ENCODE measurements at regions not wholly inside any gene's neighbourhood (a gene's known extent, or its start where the extent isn't known, plus 50 kb on each side); places are given as distances from the start of the nearest gene placed in this dataset.

GRCh38 chr10:7014721-7015120 lies 396.1 kb downstream of the SFMBT2 start:
- WGBS (ENCODE audit: low lambda C conversion rate) = 6% methylated on average over 4 of the region's 4 CpGs
- Histone ChIP-seq H3K9me3 (ENCODE audit: low read length) (no peaks in the 10 kb centered on the region), H3K27ac (ENCODE audit: extremely low read length, insufficient read depth, low read length) (no peak overlapping the region), H3K4me2 (ENCODE audit: low read depth, low read length) (no peak overlapping the region), H3K9ac (ENCODE audit: insufficient read depth, low read depth, low read length) (no peak overlapping the region), H3K27me3 (ENCODE audit: control insufficient read depth in 1 of 2, insufficient read depth in 2 of 2, low read length in 2 of 2) (no peaks in the 10 kb centered on the region), H3K4me1 (ENCODE audit: insufficient read depth, low read length) (no peaks in the 10 kb centered on the region), H4K20me1 (ENCODE audit: insufficient read depth, low read length) (no peaks in the 10 kb centered on the region), H3K79me2 (ENCODE audit: insufficient read depth, low read length) (no peaks in the 10 kb centered on the region), H3K36me3 (replicated peaks in 1 of 2; ENCODE audit: control insufficient read depth in 1 of 2, insufficient read depth in 2 of 2, low read length in 2 of 2) (no peaks in the 10 kb centered on the region), H3K4me3 (replicated peaks in 1 of 3; ENCODE audit: insufficient read depth in 1 of 3, low read depth in 2 of 3, low read length in 3 of 3) (no peak overlapping the region), H2AFZ (ENCODE audit: low read length) (no peak overlapping the region)
- ATAC-seq = no peak
- no TSS peak for BruUV-seq (replicated peaks)
- no peak for FAIRE-seq
- ChIA-PET POLR2A (no interaction called here), CTCF (ENCODE audit: low intra/inter-chr PET ratio, low total read pairs) (no interaction called here)
- DNase-seq (ENCODE audit: low spot score) = no peak
- TF ChIP-seq KDM1A (CRISPR knock-in tag; IDR thresholded peaks at IDR 0.05) = no peak
- TF ChIP-seq, protein P1, sequence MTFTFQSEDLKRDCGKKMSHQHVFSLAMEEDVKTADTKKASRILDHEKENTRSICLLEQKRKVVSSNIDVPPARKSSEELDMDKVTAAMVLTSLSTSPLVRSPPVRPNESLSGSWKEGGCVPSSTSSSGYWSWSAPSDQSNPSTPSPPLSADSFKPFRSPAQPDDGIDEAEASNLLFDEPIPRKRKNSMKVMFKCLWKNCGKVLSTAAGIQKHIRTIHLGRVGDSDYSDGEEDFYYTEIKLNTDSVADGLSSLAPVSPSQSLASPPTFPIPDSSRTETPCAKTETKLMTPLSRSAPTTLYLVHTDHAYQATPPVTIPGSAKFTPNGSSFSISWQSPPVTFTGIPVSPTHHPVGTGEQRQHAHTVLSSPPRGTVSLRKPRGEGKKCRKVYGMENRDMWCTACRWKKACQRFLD (CRISPR knock-in tag; IDR thresholded peaks at IDR 0.05; ENCODE audit: borderline replicate concordance) = no peak
- TF ChIP-seq FOXA3 (CRISPR knock-in tag; IDR thresholded peaks at IDR 0.05) = no peak
- TF ChIP-seq, protein P2, sequence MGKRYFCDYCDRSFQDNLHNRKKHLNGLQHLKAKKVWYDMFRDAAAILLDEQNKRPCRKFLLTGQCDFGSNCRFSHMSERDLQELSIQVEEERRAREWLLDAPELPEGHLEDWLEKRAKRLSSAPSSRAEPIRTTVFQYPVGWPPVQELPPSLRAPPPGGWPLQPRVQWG (CRISPR knock-in tag; IDR thresholded peaks at IDR 0.05; ENCODE audit: borderline replicate concordance, low read depth) = no peak
- TF ChIP-seq ZNF383 (CRISPR knock-in tag; IDR thresholded peaks at IDR 0.05; ENCODE audit: borderline replicate concordance) = no peak
- TF ChIP-seq DR1 (CRISPR knock-in tag; IDR thresholded peaks at IDR 0.05) = no peak
- no peak for TF ChIP-seq MBNL3 (CRISPR knock-in tag; conservative IDR thresholded peaks at IDR 0.05)
- in situ Hi-C loops (cut with HindIII; ENCODE audit: extremely low pct_ligation_motif_present, low pct_unique_long_range_greater_than_20kb) = no loop called here
- intact Hi-C loops (cut with micrococcal nuclease; ENCODE audit: unreplicated experiment) = no loop called here

GRCh38 chr10:7011994-7012393 lies 398.8 kb downstream of the SFMBT2 start:
- FAIRE-seq = no peak
- BruUV-seq (replicated peaks) = no TSS peak
- TF ChIP-seq, protein P3, sequence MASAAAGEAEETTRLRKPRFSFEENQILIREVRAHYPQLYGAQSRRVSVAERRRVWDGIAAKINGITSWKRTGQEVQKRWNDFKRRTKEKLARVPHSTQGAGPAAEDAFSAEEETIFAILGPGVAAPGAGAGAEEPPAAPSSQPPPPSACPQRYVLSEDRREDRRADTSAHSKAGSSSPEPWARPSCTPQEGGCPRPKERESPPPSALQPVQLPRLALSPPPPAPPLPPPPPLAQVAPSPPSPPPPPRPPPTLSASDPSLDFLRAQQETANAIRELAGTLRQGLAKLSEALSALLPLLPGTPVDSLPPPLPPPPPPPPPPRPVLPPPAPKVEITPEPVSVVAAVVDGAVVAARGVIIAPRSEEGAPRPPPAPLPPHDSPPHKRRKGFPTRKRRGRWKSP (CRISPR knock-in tag; IDR thresholded peaks at IDR 0.05) = no peak
- TF ChIP-seq ZBTB2 (CRISPR knock-in tag; IDR thresholded peaks at IDR 0.05; ENCODE audit: low read depth) (no peak), ATF2 (CRISPR knock-in tag; IDR thresholded peaks at IDR 0.05) (no peak), ZSCAN21 (CRISPR knock-in tag; IDR thresholded peaks at IDR 0.05; ENCODE audit: borderline replicate concordance) (no peak), MEF2D (CRISPR knock-in tag; IDR thresholded peaks at IDR 0.05) (no peak), ZNF432 (CRISPR knock-in tag; IDR thresholded peaks at IDR 0.05; ENCODE audit: borderline replicate concordance) (no peak)

More at GRCh38 chr10:7011994-7012393, 398.8 kb downstream of the SFMBT2 start:
- ATAC-seq (no peak), DNase-seq (ENCODE audit: low spot score) (no peak)
- Histone ChIP-seq H3K9ac (ENCODE audit: insufficient read depth, low read depth, low read length) (no peak overlapping the region), H3K79me2 (ENCODE audit: insufficient read depth, low read length) (no peaks in the 10 kb centered on the region), H3K4me3 (replicated peaks in 1 of 3; ENCODE audit: insufficient read depth in 1 of 3, low read depth in 2 of 3, low read length in 3 of 3) (no peak overlapping the region), H3K4me1 (ENCODE audit: insufficient read depth, low read length) (no peaks in the 10 kb centered on the region), H3K27ac (ENCODE audit: extremely low read length, insufficient read depth, low read length) (no peak overlapping the region), H3K36me3 (replicated peaks in 1 of 2; ENCODE audit: control insufficient read depth in 1 of 2, insufficient read depth in 2 of 2, low read length in 2 of 2) (no peaks in the 10 kb centered on the region), H3K9me3 (ENCODE audit: low read length) (no peaks in the 10 kb centered on the region), H3K27me3 (ENCODE audit: control insufficient read depth in 1 of 2, insufficient read depth in 2 of 2, low read length in 2 of 2) (no peaks in the 10 kb centered on the region), H4K20me1 (ENCODE audit: insufficient read depth, low read length) (no peaks in the 10 kb centered on the region), H3K4me2 (ENCODE audit: low read depth, low read length) (no peak overlapping the region), H2AFZ (ENCODE audit: low read length) (no peak overlapping the region)
- ChIA-PET POLR2A (no interaction called here), CTCF (ENCODE audit: low intra/inter-chr PET ratio, low total read pairs) (no interaction called here)
- in situ Hi-C loops (cut with HindIII; ENCODE audit: extremely low pct_ligation_motif_present, low pct_unique_long_range_greater_than_20kb) (no loop called here), intact Hi-C loops (cut with micrococcal nuclease; ENCODE audit: unreplicated experiment) (no loop called here)
- 3% methylated on average over 2 of the region's 2 CpGs for WGBS (ENCODE audit: low lambda C conversion rate)
